Left lung (tissue), 4 donors: ENCODE measurements at regions not wholly inside any gene's neighbourhood (a gene's known extent, or its start where the extent isn't known, plus 50 kb on each side); places are given as distances from the start of the nearest gene placed in this dataset.

Experiments used
- ATAC-seq: fragments of 200-7000 bp; cut with Tn5 transposase; one replicate; pipeline ENCODE4 v1.9.1; 2020; ENCODE audit warnings: moderate library complexity
- DNase-seq, 4 donors: peaks; one replicate each; pipeline ENCODE4 v3.0.0-alpha.2; 2013 to 2020
- H3K27ac ChIP-seq, 2 donors: fragments of 200-600 bp; sonication (generic) in 1 of 2; one replicate each; pipeline versions ENCODE4 v1.5.0 to v1.8.0; 2020 to 2021
- H3K27me3 ChIP-seq, 2 donors: fragments of 200-600 bp; sonication (generic) in 1 of 2; one replicate each; pipeline versions ENCODE4 v1.5.0 to v1.8.0; 2020 to 2021
- H3K36me3 ChIP-seq, 2 donors: fragments of 200-600 bp; sonication (generic) in 1 of 2; one replicate each; pipeline versions ENCODE4 v1.5.0 to v1.8.0; 2020 to 2021
- H3K4me1 ChIP-seq, 2 donors: fragments of 200-600 bp; one replicate each; pipeline ENCODE4 v1.8.0; 2021
- H3K4me3 ChIP-seq, 2 donors: fragments of 200-600 bp; sonication (generic) in 1 of 2; one replicate each; pipeline versions ENCODE4 v1.5.0 to v1.8.0; 2020 to 2021; ENCODE audit warnings: mild to moderate bottlenecking in 1 of 2
- H3K9me3 ChIP-seq, 2 donors: fragments of 200-600 bp; sonication (generic) in 1 of 2; one replicate each; pipeline versions ENCODE4 v1.5.0 to v1.8.0; 2020 to 2021
- intact Hi-C, 2 donors: fragments of 100-400 bp; cut with DNase I; formaldehyde crosslinking; loops; one replicate each; pipeline versions ENCODE4 v1.11.2 to v1.14.2; 2022
- TF ChIP-seq, protein P1 (sequence below), 2 donors: fragments of 200-600 bp; sonication (generic) in 1 of 2; IDR thresholded peaks; one replicate each; pipeline versions ENCODE4 v1.5.0 to v1.8.0; 2021; ENCODE audit warnings: antibody characterized with exemption in 2 of 2
- donor health status: DM: no; HTN: yes; CAD: no.
- donor health status: DM: no; HTN: no; CAD: no.

DNA sequence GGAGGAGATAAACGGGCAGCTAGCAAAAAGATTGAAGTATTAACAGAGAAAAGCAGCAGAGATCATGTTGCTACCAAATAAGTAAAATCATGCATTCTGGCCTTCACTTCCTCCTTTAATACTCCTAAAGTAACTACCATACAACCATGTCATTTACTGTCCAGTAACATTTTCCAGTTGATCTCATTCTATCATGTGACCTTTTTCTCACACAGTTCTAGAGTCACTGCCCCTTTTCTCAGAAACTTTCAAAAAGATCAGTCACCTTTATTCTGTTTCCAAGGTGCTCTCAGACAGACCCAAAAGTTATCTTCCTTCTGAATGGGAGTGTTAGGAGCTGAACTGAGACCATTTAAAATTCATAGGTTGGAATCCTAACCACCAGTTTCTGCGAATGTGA lies 984.4 kb downstream of the FAM181B start:
- Histone ChIP-seq H3K27ac (no peak overlapping the region), H3K4me3 (no peak overlapping the region), H3K27me3 (no peaks in the 10 kb centered on the region), H3K9me3 (peaks cover 0 to 4% of the 10 kb centered on the region in 2 donors), H3K36me3 (no peaks in the 10 kb centered on the region), H3K4me1 (no peaks in the 10 kb centered on the region)
- ATAC-seq, result no peak
- intact Hi-C loops, result no loop called here
- TF ChIP-seq, protein P1, sequence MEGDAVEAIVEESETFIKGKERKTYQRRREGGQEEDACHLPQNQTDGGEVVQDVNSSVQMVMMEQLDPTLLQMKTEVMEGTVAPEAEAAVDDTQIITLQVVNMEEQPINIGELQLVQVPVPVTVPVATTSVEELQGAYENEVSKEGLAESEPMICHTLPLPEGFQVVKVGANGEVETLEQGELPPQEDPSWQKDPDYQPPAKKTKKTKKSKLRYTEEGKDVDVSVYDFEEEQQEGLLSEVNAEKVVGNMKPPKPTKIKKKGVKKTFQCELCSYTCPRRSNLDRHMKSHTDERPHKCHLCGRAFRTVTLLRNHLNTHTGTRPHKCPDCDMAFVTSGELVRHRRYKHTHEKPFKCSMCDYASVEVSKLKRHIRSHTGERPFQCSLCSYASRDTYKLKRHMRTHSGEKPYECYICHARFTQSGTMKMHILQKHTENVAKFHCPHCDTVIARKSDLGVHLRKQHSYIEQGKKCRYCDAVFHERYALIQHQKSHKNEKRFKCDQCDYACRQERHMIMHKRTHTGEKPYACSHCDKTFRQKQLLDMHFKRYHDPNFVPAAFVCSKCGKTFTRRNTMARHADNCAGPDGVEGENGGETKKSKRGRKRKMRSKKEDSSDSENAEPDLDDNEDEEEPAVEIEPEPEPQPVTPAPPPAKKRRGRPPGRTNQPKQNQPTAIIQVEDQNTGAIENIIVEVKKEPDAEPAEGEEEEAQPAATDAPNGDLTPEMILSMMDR (IDR thresholded peaks at IDR 0.05), result no peak
- DNase-seq, result no peak

DNA sequence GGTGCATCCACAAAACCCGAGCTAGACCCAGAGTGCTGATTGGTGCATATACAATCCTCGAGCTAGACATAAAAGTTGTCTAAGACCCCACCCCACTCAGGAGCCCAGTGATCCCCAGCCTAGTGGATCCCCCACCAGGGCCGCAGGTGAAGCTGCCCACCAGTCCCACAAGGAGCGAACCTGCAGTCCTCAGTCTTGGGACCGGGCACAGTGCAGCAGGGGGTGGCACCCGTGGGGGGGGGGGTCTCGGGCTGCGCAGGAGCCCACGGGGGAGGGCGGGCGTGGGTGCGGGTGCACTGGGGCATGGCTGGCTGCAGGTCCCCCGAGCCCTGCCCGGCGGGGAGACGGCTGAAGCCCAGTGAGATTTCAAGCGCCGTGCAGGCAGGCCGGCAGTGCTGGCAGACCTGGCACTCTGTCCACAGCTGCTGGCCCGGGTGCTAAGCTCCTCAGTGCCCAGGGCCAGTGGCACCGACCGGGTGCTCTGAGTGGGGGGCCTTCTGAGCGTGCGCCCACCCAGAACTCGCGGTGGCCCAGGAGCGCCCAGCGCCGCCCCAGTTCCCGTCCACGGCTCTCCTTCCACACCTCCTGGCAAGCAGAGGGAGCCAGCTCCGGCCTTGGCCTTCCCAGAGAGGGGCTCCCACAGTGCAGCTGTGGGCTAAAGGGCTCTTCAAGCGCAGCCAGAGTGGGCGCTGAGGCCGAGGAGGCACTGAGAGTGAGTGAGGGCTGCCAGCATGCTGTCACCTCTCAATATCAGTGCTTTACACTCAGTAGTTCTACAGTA lies 989.1 kb downstream of the FAM181B start:
- TF ChIP-seq, protein P1 (IDR thresholded peaks at IDR 0.05), result no peak
- DNase-seq, result peak in 1 of 4 donors; percentile 59
- H3K4me1 ChIP-seq, result no peaks in the 10 kb centered on the region
- H3K9me3 ChIP-seq, result peaks cover 0 to 4% of the 10 kb centered on the region in 2 donors
- intact Hi-C loops, result no loop called here
- H3K27ac ChIP-seq, result no peak overlapping the region
- ATAC-seq, result no peak
- H3K36me3 ChIP-seq, result no peaks in the 10 kb centered on the region
- no peaks in the 10 kb centered on the region for H3K27me3 ChIP-seq
- no peak overlapping the region for H3K4me3 ChIP-seq

DNA sequence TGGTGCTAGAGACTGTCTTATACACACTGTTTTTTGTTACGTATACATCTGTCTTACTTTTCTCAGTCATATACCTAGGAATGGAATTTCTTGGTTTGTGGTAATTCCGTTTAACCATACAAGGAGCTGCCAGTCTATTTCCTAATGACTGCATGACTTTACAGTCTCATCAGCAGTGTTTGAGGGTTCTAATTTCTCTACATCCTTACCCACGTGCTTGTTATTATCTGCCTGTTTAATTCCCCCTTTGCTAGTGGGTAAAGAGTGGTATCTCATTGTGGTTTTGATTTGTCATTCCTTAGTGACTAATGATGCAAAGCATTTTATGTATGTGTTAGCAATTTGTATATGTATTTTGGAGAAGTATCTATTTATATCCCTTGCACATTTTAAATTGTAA lies 1008.0 kb downstream of the FAM181B start:
- Histone ChIP-seq H3K4me1 (no peaks in the 10 kb centered on the region), H3K9me3 (peaks cover 0 to 12% of the 10 kb centered on the region in 2 donors), H3K27me3 (no peaks in the 10 kb centered on the region), H3K27ac (no peak overlapping the region), H3K4me3 (no peak overlapping the region), H3K36me3 (no peaks in the 10 kb centered on the region)
- intact Hi-C loops, result no loop called here
- TF ChIP-seq, protein P1 (IDR thresholded peaks at IDR 0.05), result no peak
- ATAC-seq (no peak), DNase-seq (no peak)

DNA sequence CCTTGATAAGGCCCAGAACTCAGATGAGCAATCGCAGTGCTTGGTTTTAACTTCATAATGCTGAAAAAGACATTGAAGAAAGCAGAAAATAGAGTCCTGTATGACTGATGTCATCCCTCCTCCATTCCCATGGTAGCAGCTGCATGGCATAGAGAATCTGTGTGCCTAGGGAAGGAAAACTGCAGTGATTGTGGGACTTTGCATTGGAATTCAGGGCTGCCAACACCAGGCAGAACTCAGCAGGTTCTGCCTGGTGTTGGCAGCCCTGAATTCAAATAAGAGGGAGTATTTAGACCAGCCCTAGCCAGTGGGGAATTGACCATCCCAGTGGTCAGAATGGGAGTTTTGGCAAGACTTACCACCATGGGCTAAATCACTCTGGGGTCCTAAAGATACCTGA lies 1016.0 kb downstream of the FAM181B start:
- DNase-seq (no peak), ATAC-seq (no peak)
- Histone ChIP-seq H3K9me3 (peaks cover 0 to 6% of the 10 kb centered on the region in 2 donors), H3K27me3 (no peaks in the 10 kb centered on the region), H3K36me3 (no peaks in the 10 kb centered on the region), H3K4me3 (no peak overlapping the region), H3K4me1 (no peaks in the 10 kb centered on the region), H3K27ac (no peak overlapping the region)
- TF ChIP-seq, protein P1 (IDR thresholded peaks at IDR 0.05), result no peak
- intact Hi-C loops, result no loop called here

DNA sequence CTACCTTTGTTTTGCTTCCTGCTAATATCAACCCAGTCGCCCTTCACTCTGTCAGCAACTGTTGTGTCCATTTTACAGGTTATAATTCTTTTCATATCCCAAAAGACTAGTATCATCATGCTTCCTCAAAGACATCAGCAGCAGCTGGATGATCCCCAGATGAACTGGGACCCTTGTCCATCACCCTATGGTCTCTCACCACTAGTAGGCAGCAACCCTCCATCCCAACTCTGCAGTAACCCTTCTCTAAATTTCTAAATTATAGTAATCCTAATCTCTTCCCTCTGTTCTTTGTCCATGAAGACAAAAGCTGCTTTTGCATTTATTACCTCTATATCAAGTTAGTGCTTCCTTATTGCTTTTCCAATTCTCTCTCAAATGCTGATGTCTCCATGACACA lies 1025.8 kb downstream of the FAM181B start:
- Histone ChIP-seq H3K9me3 (peaks cover 0 to 1% of the 10 kb centered on the region in 2 donors), H3K4me1 (no peaks in the 10 kb centered on the region), H3K36me3 (no peaks in the 10 kb centered on the region), H3K27me3 (no peaks in the 10 kb centered on the region), H3K4me3 (no peak overlapping the region), H3K27ac (no peak overlapping the region)
- DNase-seq (no peak), ATAC-seq (no peak)
- TF ChIP-seq, protein P1 (IDR thresholded peaks at IDR 0.05), result no peak
- intact Hi-C loops, result no loop called here
